NCI-H1694 (cell line): ENCODE measurements at regions not wholly inside any gene's neighbourhood (a gene's known extent, or its start where the extent isn't known, plus 50 kb on each side); places are given as distances from the start of the nearest gene placed in this dataset.

Source experiments
- DNase-seq: peaks from one replicate; lab custom pipeline; 2025; lab: John Stamatoyannopoulos, UW

DNA sequence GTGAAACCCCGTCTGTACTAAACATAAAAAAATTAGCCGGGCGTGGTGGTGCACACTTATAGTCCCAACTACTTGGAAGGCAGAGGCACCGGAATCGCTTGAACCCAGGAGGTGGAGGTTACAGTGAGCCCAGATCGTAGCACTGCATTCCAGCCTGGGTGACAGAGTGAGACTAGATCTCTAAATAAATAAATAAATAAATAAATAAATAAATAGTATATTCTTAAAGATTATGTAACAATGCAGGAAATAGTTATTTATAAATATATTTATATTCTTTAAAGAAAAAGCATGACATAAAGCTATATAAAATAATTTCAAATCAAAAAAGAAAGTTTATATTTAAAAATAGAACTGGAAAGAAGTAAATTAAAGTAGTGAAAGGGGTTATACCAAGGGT, 76.4 kb downstream of the MBL2 start:
- no peak for DNase-seq

DNA sequence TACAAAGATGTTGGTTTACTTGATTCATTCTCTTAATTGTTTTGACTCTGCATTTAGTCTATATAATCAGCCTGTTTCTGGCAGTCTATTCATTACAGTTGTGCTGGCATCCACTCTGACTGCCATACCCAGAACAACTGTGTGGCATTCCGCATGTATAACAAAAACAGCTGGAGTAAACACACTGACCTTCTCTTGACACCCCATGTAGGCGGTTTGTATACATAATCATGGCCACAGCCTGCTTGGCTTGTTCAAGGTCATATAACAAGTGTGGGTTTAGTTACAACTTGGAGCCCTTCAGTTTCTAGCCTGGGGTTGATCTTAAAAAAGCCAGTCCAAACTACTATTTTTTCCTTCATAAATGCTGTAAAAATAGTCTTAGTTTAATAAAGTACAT, 70.9 kb downstream of the MBL2 start:
- no peak for DNase-seq

DNA sequence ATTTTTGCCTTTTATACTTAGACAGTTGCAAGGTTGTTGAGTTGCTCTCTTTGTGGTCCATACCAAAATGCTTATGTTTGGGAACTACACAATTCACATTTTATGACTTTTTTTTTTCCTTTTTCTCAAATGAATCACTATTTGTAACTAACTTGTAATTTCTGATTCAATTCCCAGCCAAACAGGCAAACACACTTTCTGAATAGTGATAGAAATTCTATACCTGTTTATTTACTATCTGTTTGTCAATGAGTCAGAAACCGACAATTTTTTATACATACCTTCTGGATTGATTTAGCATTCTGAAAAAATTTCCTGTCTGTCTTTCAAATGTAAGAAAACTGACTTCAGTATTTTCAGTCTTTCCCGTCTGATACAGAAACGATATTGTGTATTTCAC, 69.1 kb downstream of the MBL2 start:
- no peak for DNase-seq

DNA sequence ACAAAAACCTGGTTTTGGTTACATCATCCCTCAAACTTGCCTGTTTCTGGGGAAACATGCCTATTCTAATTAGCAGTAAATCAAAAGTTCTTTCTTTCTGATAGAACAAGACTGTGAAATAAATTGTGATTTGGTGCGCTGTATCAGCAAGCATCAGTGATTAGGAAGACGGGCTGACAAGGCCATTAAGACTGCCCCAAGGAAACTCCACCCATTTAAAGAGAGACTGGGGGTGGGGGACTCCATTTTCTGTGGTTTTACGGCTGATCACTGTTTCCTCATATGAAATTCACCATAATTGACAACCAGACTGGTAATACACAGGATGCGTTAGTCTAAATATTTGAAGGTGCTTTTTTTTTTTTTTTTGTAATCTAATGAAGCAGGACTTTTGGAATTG, 68.7 kb downstream of the MBL2 start:
- no peak for DNase-seq

DNA sequence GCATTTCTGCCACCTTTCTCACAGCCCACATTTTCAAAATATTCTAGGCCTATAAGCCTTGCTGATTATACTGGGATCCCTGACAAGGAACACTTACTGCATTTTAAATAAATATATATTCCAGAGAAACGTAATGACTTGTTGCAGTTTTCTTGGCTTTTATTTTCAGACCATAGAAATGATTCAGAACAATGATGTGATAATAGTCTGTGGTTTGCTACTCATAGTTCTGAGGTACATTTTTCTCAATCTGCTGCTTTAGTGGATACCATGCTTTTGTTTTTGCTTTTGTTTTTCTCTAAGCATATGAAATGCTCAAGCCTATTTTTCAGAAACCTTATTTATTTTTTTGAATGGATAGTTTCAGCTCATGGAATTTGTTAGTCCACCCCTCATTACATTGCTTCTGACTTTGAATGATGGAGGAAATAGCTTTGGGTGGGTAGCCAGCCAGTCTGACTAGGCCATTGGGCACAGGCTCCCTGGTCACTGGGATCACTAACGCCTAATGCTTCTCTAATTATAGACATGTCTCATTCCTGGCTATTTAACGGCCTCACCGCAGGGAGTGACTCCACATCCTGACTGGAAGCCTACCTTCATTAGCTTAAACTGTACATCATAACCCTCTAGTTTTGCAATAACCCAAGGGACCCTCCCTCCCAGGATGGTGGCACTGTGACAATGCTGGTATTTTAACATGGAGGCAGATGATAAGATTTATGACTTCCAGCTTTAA, 66.1 kb downstream of the MBL2 start:
- DNase-seq, result no peak
